Uterus (tissue), 3 donors: ENCODE measurements at regions not wholly inside any gene's neighbourhood (a gene's known extent, or its start where the extent isn't known, plus 50 kb on each side); places are given as distances from the start of the nearest gene placed in this dataset.

Source experiments
- DNase-seq, 2 donors: peaks; one replicate each; pipeline ENCODE4 v3.0.0-alpha.2; 2019 to 2020
- H3K27ac ChIP-seq, 2 donors: fragments of 200-600 bp; sonication (generic); 1 replicate in 1 of 2; 2 replicates in 1 of 2; pipeline ENCODE4 v1.5.1; 2016 to 2018
- H3K27me3 ChIP-seq, 2 donors: fragments of 200-600 bp; sonication (generic); one replicate each; pipeline ENCODE4 v1.5.1; 2018 to 2019; ENCODE audit warnings: control low read depth in 1 of 2
- H3K36me3 ChIP-seq, 2 donors: fragments of 200-600 bp; sonication (generic); one replicate each; pipeline ENCODE4 v1.5.1; 2019; ENCODE audit warnings: control low read depth in 1 of 2
- H3K4me1 ChIP-seq, 2 donors: fragments of 200-600 bp; sonication (generic); one replicate each; pipeline ENCODE4 v1.5.1; 2018 to 2019; ENCODE audit warnings: control low read depth in 1 of 2
- H3K4me3 ChIP-seq, 2 donors: fragments of 200-600 bp; sonication (generic); 1 replicate in 1 of 2; 2 replicates in 1 of 2; pipeline ENCODE4 v1.5.1; 2018 to 2019; ENCODE audit warnings: mild to moderate bottlenecking in 1 of 2
- H3K9me3 ChIP-seq, 2 donors: fragments of 200-600 bp; sonication (generic); one replicate each; pipeline ENCODE4 v1.5.1; 2019; ENCODE audit warnings: control low read depth in 1 of 2
- CTCF ChIP-seq, 4 experiments: fragments of 200-600 bp in 2 of 4; fragments of 450-650 bp in 2 of 4; sonication (generic) in 2 of 4; IDR thresholded peaks; one replicate each; pipeline ENCODE4 v1.5.1; 2016 to 2019; ENCODE audit warnings: antibody characterized with exemption in 4 of 4, mild to moderate bottlenecking in 2 of 4, moderate library complexity in 1 of 4
- POLR2A ChIP-seq, 2 donors: fragments of 450-650 bp; IDR thresholded peaks; one replicate each; pipeline ENCODE4 v1.6.1; 2016; ENCODE audit warnings: antibody characterized with exemption in 2 of 2, mild to moderate bottlenecking in 1 of 2, moderate library complexity in 1 of 2
- intact Hi-C: fragments of 100-400 bp; cut with DNase I; formaldehyde crosslinking; loops from one replicate; pipeline ENCODE4 v1.15.1; 2023; ENCODE audit warnings: low total_unique reads
- donor health status: DM: yes; HTN: yes; CAD: no.

GRCh38 chr18:21996351-21996826 is 173.0 kb upstream of the GATA6 start:
- Histone ChIP-seq H3K4me1 (no peaks in the 10 kb centered on the region), H3K27ac (peak overlapping the region; percentile 68 to 73), H3K4me3 (no peak overlapping the region), H3K27me3 (no peaks in the 10 kb centered on the region), H3K9me3 (no peaks in the 10 kb centered on the region), H3K36me3 (no peaks in the 10 kb centered on the region)
- DNase-seq, result peak; percentile 50 to 55
- intact Hi-C loops, result no loop called here
- TF ChIP-seq POLR2A (IDR thresholded peaks at IDR 0.05) (no peak), CTCF (IDR thresholded peaks at IDR 0.05) (no peak)

- H3K4me3 ChIP-seq, result no peak overlapping the region
- peak; percentile 62 to 79 (median 70) for TF ChIP-seq CTCF (IDR thresholded peaks at IDR 0.05)
- no peak for TF ChIP-seq POLR2A (IDR thresholded peaks at IDR 0.05)
- intact Hi-C loops, result no loop called here
- H3K27ac ChIP-seq, result peak overlapping the region; percentile 68 to 73
- no peaks in the 10 kb centered on the region for H3K9me3 ChIP-seq
- H3K27me3 ChIP-seq, result no peaks in the 10 kb centered on the region
- peak in 1 of 2 donors; percentile 31 for DNase-seq
- no peaks in the 10 kb centered on the region for H3K36me3 ChIP-seq
- no peaks in the 10 kb centered on the region for H3K4me1 ChIP-seq
Observed at GRCh38 chr18:21997207-21998143, 171.9 kb upstream of the GATA6 start.

DNA sequence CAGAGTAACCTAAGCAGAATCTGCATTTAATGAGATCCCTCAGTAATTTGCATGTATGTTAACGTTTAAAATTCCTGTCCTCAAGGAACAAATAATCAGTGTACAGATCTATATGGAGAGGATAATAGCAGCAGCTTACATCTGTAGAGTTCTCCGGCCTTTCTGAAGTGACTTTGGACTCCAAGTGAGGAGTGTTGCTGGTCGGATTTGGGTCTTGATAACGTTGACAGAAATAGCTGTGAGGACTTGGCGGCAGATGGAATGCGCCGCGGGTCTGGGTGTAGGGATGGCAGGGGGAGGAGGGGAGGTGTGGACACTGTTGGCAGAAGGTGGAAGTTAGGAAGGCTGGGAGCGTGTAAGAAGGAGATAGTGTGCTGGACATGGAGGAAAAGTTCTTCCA is 170.9 kb upstream of the GATA6 start:
- TF ChIP-seq POLR2A (IDR thresholded peaks at IDR 0.05), result no peak
- no peak for TF ChIP-seq CTCF (IDR thresholded peaks at IDR 0.05)
- Histone ChIP-seq H3K4me1 (no peaks in the 10 kb centered on the region), H3K9me3 (no peaks in the 10 kb centered on the region), H3K27me3 (no peaks in the 10 kb centered on the region), H3K4me3 (no peak overlapping the region), H3K36me3 (no peaks in the 10 kb centered on the region), H3K27ac (no peak overlapping the region)
- no peak for DNase-seq
- intact Hi-C loops, result no loop called here

- TF ChIP-seq POLR2A (IDR thresholded peaks at IDR 0.05), result no peak
- TF ChIP-seq CTCF (IDR thresholded peaks at IDR 0.05), result no peak
- H3K4me3 ChIP-seq, result no peak overlapping the region
- no peak overlapping the region for H3K27ac ChIP-seq
- H3K4me1 ChIP-seq, result peaks cover 0 to 3% of the 10 kb centered on the region in 2 donors
- intact Hi-C loops, result no loop called here
- no peaks in the 10 kb centered on the region for H3K27me3 ChIP-seq
- H3K9me3 ChIP-seq, result no peaks in the 10 kb centered on the region
- no peak for DNase-seq
- no peaks in the 10 kb centered on the region for H3K36me3 ChIP-seq
Observed at GRCh38 chr18:22001912-22002487, 167.4 kb upstream of the GATA6 start.
